ENCODE measurements at regions not wholly inside any gene's neighbourhood (a gene's known extent, or its start where the extent isn't known, plus 50 kb on each side); places are given as distances from the start of the nearest gene placed in this dataset.

- Histone ChIP-seq H3K4me1 (ENCODE audit: control insufficient read depth, insufficient read depth, low read length) (no peaks in the 10 kb centered on the region), H3K27me3 (ENCODE audit: control insufficient read depth, insufficient read depth, low read length) (no peaks in the 10 kb centered on the region), H3K4me3 (ENCODE audit: low read length) (no peak overlapping the region), H3K27ac (ENCODE audit: low read length) (no peak overlapping the region), H3K9me3 (ENCODE audit: control insufficient read depth, insufficient read depth, low read length) (no peaks in the 10 kb centered on the region), H3K36me3 (ENCODE audit: control insufficient read depth, insufficient read depth, low read length) (no peaks in the 10 kb centered on the region)
- H3K27ac Mint-ChIP-seq: no peak overlapping the region
- H3K9me3 Mint-ChIP-seq: no peaks in the 10 kb centered on the region
- peaks cover 6 to 19% of the 10 kb centered on the region in 2 donors for H3K27me3 Mint-ChIP-seq (ENCODE audit: low read depth in 2 of 2)
- ATAC-seq: no peak
- no peak for DNase-seq
- intact Hi-C loops (cut with micrococcal nuclease): no loop called here
- TF ChIP-seq CTCF (IDR thresholded peaks at IDR 0.05): no peak
- H3K36me3 Mint-ChIP-seq: no peaks in the 10 kb centered on the region
- no CpG with 5 or more reads among the region's 1 CpG for WGBS (ENCODE audit: insufficient coverage)
- H3K4me1 Mint-ChIP-seq: no peaks in the 10 kb centered on the region
- H3K4me3 Mint-ChIP-seq: no peak overlapping the region
These were observed 99.9 kb downstream of the BANF2 start for GRCh38 chr20:17799575-17800227.

GRCh38 chr20:17798601-17799000 is 98.8 kb downstream of the BANF2 start:
- Mint-ChIP-seq H3K4me3 (no peak overlapping the region), H3K27me3 (ENCODE audit: low read depth in 2 of 2) (peaks cover 6 to 19% of the 10 kb centered on the region in 2 donors), H3K27ac (no peak overlapping the region), H3K9me3 (no peaks in the 10 kb centered on the region), H3K4me1 (no peaks in the 10 kb centered on the region), H3K36me3 (no peaks in the 10 kb centered on the region)
- Histone ChIP-seq H3K4me1 (ENCODE audit: control insufficient read depth, insufficient read depth, low read length) (no peaks in the 10 kb centered on the region), H3K27ac (ENCODE audit: low read length) (no peak overlapping the region), H3K27me3 (ENCODE audit: control insufficient read depth, insufficient read depth, low read length) (no peaks in the 10 kb centered on the region), H3K9me3 (ENCODE audit: control insufficient read depth, insufficient read depth, low read length) (no peaks in the 10 kb centered on the region), H3K36me3 (ENCODE audit: control insufficient read depth, insufficient read depth, low read length) (no peaks in the 10 kb centered on the region), H3K4me3 (ENCODE audit: low read length) (no peak overlapping the region)
- ATAC-seq: no peak
- WGBS (ENCODE audit: insufficient coverage): no CpG with 5 or more reads among the region's 1 CpG
- no peak for TF ChIP-seq CTCF (IDR thresholded peaks at IDR 0.05)
- DNase-seq: no peak
- intact Hi-C loops (cut with micrococcal nuclease): no loop called here

DNA sequence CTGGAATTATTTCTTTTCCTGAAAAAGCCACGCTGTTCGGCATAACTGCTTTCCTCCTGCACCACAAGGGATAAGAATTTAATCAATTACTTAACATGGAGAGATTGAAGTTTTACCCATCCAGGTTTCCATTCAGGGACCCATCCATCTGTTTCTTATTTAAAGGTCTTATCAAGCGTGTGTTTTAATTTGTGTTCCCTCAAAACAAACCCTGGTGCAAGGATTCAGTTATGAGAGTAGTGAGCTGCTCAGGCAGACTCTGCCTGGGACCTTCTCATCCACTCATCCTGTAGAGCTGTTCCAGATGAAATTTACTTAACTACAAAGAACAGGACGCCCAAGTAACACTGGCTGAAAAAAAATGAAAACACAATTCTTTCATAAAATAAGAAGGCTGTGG is 97.8 kb downstream of the BANF2 start:
- no peak overlapping the region for H3K27ac ChIP-seq (ENCODE audit: low read length)
- H3K4me3 ChIP-seq (ENCODE audit: low read length): no peak overlapping the region
- no peaks in the 10 kb centered on the region for H3K4me1 ChIP-seq (ENCODE audit: control insufficient read depth, insufficient read depth, low read length)
- intact Hi-C loops (cut with micrococcal nuclease): no loop called here
- H3K27me3 Mint-ChIP-seq (ENCODE audit: low read depth in 2 of 2): peaks cover 6 to 19% of the 10 kb centered on the region in 2 donors
- no peak for TF ChIP-seq CTCF (IDR thresholded peaks at IDR 0.05)
- H3K9me3 Mint-ChIP-seq: no peaks in the 10 kb centered on the region
- H3K27me3 ChIP-seq (ENCODE audit: control insufficient read depth, insufficient read depth, low read length): no peaks in the 10 kb centered on the region
- DNase-seq (no peak), ATAC-seq (no peak)
- no peak overlapping the region for H3K27ac Mint-ChIP-seq
- H3K36me3 Mint-ChIP-seq: no peaks in the 10 kb centered on the region
- H3K9me3 ChIP-seq (ENCODE audit: control insufficient read depth, insufficient read depth, low read length): no peaks in the 10 kb centered on the region
- no peak overlapping the region for H3K4me3 Mint-ChIP-seq
- 95% methylated on average over 3 of the region's 4 CpGs for WGBS (ENCODE audit: insufficient coverage)
- no peaks in the 10 kb centered on the region for H3K4me1 Mint-ChIP-seq
- H3K36me3 ChIP-seq (ENCODE audit: control insufficient read depth, insufficient read depth, low read length): no peaks in the 10 kb centered on the region

GRCh38 chr20:17797161-17797560 is 97.4 kb downstream of the BANF2 start:
- Histone ChIP-seq H3K27me3 (ENCODE audit: control insufficient read depth, insufficient read depth, low read length) (no peaks in the 10 kb centered on the region), H3K27ac (ENCODE audit: low read length) (no peak overlapping the region), H3K4me3 (ENCODE audit: low read length) (no peak overlapping the region), H3K36me3 (ENCODE audit: control insufficient read depth, insufficient read depth, low read length) (no peaks in the 10 kb centered on the region), H3K4me1 (ENCODE audit: control insufficient read depth, insufficient read depth, low read length) (no peaks in the 10 kb centered on the region), H3K9me3 (ENCODE audit: control insufficient read depth, insufficient read depth, low read length) (no peaks in the 10 kb centered on the region)
- DNase-seq (no peak), ATAC-seq (no peak)
- no peaks in the 10 kb centered on the region for H3K9me3 Mint-ChIP-seq
- peaks cover 6 to 19% of the 10 kb centered on the region in 2 donors for H3K27me3 Mint-ChIP-seq (ENCODE audit: low read depth in 2 of 2)
- no peaks in the 10 kb centered on the region for H3K4me1 Mint-ChIP-seq
- H3K36me3 Mint-ChIP-seq: no peaks in the 10 kb centered on the region
- H3K27ac Mint-ChIP-seq: no peak overlapping the region
- intact Hi-C loops (cut with micrococcal nuclease): no loop called here
- TF ChIP-seq CTCF (IDR thresholded peaks at IDR 0.05): no peak
- WGBS (ENCODE audit: insufficient coverage): 31% methylated on average over 2 of the region's 3 CpGs
- H3K4me3 Mint-ChIP-seq: no peak overlapping the region
